ENCODE measurements at regions not wholly inside any gene's neighbourhood (a gene's known extent, or its start where the extent isn't known, plus 50 kb on each side); places are given as distances from the start of the nearest gene placed in this dataset.
"Not testable (repeated sequence)": the region's sequence is repeated elsewhere in the genome, so short reads cannot be mapped to it uniquely, and the experiment has no call there.

DNA sequence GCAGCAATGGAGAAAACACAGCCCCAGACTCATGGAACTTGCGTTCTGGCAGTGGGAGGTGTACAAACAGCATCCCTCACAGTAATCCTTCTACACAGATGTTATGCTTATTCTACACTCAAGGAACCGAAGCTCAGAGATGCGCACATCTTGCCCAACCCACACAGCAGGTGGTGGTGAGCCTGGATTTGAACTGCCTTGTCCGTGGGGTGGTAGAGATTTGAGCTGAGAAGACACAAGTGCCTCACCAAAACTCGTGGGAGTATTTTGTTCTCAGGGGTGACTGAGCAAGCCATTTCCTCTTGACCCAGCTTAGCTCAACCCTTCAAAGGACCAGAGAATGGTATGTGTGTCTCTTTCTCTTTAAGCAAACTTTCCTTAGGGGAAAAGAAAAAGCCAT is 121.8 kb downstream of the NPIPB11 start:
- peak in 1 of 2 donors; percentile 15 for DNase-seq (ENCODE audit: low read depth in 2 of 2)
- not testable (repeated sequence) for H3K4me3 ChIP-seq (replicated peaks in 1 of 2; ENCODE audit: low read depth in 2 of 2, low read length in 2 of 2)

DNA sequence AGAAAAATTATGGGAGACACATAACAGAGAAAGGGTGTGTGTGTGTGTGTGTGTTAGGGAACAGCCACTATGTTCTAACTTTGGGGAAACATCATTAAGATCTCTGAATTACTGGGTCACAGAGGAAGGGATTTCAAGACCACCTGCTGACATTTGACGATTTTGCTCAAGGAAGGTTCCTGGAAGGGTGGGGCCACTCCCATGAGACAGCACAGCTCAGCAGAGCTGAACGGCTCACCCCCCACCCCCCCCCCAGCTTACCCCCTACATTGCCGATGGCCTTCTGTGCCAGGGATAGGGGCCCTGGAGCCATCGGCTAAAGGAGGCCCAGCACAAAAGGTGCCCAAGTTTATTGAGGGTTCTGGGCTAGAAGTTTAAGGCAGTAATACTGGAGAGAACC is 122.4 kb downstream of the NPIPB11 start:
- not testable (repeated sequence) for DNase-seq (ENCODE audit: low read depth in 2 of 2); H3K4me3 ChIP-seq (replicated peaks in 1 of 2; ENCODE audit: low read depth in 2 of 2, low read length in 2 of 2)

DNA sequence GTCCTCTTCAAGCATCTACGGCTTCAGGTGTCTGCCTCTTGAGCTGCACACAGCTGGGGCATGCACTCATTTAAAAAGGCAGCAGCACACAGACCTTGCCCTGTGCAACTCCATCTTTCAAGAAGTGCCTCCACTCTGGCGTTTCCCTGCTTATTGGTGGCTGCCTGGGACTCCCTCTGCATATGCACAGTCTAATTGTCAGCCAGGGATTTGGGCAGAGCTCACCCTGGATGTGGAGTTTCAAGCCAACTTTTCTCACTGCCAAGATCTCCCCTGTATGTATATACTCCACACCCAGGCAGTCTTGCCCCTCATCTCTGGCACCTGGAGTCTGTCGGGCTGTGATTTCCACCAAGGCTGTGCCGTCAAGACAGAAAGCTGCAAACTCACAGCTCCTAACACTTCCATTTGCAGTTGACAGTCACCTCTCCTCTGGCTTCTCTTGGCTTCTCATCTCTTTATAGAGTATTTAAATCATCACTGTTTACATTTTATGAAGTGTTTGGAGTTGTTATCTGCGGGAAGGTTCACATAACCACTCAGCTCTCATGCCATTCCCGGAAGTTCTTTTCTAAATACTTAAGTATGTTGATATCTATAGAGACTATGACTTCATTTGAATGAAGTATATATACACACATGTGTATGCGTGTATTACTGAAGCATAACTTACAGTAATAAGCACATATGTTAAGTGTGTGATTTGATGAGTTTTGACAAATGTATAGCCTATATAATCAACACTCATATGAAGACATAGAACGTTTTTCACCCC is 128.2 kb downstream of the NPIPB11 start:
- not testable (repeated sequence) for H3K4me3 ChIP-seq (replicated peaks in 1 of 2; ENCODE audit: low read depth in 2 of 2, low read length in 2 of 2); DNase-seq (ENCODE audit: low read depth in 2 of 2)

DNA sequence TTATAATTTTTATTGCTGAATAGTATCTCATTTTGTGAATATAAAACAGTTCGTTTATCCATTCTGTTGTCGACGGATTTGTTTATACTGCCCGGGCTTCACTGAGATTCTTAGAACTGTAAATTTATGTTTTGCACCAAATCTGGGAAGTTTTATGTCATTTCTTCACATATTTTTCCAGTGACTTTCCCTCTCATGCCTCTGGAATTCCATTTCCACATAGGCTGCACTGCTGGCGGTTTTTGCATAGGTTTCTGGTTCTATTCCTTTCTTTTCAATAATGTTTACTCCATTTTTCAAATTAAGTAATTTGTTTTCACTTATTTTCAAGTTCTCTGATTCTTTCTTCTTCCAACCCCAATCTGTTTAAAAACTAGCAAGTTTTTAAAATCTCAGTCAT is 130.1 kb downstream of the NPIPB11 start:
- H3K4me3 ChIP-seq (replicated peaks in 1 of 2; ENCODE audit: low read depth in 2 of 2, low read length in 2 of 2): not testable (repeated sequence)
- peak in 1 of 2 donors; percentile 51 for DNase-seq (ENCODE audit: low read depth in 2 of 2)

DNA sequence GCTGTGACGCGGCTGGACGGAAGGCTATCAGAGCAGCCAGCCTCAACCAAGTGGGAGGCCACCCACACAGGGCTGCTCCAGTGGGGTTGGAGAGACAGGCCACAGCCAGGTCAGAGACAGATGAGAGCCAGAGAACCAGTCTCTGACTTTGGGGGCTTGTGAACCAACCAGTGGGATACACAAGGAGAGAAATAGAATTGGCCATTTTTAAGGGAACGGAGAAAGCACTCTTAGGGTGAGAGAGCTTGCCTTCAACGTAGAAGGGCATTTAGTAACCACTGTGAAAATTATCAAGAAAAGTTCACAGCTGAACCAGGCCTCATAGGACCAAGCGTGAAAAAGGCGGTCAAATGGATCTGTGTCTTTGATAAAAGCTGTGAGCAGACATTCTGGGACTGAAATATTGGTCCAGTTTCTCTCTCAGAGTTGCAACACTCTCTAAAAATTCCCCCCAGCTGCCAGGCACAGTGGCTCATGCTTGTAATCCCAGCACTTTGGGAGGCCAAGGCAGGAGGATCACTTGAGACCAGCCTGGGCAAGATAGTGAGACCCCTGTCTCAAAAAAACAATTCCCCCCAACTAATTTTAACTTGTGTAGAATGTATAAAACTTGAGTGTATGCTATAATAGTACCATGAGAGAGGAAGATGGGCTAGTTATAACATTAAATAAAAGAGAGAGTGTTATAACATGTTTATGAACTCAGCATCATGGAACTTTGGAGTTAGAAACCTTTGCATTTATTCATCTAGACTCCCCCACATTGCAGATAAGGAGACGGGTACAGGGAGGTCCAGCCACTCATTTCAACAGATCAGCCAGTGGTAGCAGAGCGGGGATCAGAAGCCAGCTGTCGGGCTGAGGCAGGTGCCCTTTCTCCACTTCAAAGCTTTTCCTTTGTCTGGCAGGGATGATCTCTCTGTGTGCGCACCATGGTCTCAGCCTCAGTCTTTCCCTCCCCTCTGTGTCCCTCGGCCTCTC is 132.2 kb downstream of the NPIPB11 start:
- DNase-seq (ENCODE audit: low read depth in 2 of 2): peak in 1 of 2 donors; percentile 13

DNA sequence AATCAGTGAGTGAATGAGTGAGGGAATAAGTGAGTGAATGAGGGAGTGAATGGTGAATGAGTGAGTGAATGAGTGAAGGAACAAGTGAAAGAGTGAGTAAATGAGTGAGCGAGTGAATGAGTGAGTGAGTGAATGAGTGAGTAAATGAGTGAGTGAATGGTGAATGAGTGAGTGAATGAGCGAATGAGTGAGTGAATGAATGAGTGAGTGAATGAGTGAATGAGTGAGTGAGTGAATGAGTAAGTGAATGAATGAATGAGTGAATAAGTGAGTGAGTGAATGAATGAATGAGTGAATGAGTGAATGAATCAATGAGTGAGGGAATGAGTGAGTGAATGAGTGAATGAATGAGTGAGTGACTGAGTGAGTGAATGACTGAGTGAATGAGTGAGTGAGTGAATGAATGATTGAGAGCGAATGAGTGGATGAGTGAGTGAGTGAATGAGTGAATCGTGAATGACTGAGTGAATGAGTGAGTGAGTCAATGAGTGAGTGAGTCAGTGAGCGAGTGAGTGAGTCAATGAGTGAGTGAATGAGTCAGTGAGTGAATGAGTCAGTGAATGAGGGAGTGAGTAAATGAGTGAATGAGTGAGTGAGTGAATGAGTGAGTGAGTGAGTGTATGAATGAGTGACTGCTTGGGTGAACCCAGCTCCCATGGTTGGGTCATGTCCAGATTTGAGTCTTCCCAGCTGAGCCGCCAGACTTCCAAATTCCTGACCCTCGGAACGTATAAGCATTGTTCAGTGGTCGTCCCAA is 133.0 kb downstream of the NPIPB11 start:
- not testable (repeated sequence) for H3K4me3 ChIP-seq (replicated peaks in 1 of 2; ENCODE audit: low read depth in 2 of 2, low read length in 2 of 2)
- DNase-seq (ENCODE audit: low read depth in 2 of 2): peak in 1 of 2 donors; percentile 68

More for the DNA sequence above, 132.2 kb downstream of the NPIPB11 start:
- H3K4me3 ChIP-seq (replicated peaks in 1 of 2; ENCODE audit: low read depth in 2 of 2, low read length in 2 of 2): not testable (repeated sequence)

DNA sequence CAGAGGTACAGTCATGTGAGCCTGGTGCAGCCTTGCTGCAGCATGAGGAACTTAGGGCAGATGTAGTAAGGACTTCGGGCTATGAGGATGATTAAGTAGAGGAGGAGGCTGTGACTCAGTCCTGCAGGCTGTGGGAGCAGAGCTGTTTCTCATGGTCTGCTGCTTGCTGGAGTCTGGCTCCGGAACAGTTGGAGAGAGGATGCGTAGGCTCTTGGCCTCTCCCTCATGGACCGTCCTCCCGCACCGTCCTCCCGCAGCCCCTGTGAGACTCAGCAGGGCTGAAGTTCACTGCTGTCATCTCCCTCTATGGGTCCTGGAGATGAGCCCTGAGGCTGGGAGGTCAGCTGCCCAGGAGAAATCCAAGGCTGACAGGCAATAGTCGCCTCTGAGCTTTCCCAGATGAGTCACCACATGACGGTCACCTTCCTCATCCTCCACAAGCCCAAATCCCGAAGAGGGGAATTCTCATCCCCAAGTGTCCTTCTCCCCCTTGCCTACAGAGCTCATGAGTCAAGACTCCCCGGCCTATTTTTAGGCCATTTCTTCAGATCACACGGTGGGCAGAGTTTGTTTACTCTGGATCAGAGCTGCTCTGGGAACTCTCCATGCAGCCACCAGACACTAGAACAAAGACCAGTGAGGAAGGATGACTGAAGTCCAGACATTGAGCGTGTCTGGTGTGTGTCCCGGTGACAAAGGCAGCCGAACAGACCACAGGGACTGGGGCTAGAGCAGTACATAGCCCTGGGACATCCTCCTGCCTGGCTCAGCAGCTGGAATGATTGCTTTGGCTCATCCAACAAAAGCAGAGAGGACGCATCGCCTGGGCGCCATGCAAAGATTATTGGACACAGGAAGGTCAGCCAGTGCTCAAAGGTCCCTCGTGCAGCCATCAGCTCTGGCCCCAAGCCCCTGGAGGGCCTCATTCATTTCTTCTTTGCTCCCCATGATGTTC is 134.5 kb downstream of the NPIPB11 start:
- H3K4me3 ChIP-seq (replicated peaks in 1 of 2; ENCODE audit: low read depth in 2 of 2, low read length in 2 of 2): peak overlapping the region in 1 of 2 donors; percentile 14
- peak; percentile 78 to 93 for DNase-seq (ENCODE audit: low read depth in 2 of 2)

DNA sequence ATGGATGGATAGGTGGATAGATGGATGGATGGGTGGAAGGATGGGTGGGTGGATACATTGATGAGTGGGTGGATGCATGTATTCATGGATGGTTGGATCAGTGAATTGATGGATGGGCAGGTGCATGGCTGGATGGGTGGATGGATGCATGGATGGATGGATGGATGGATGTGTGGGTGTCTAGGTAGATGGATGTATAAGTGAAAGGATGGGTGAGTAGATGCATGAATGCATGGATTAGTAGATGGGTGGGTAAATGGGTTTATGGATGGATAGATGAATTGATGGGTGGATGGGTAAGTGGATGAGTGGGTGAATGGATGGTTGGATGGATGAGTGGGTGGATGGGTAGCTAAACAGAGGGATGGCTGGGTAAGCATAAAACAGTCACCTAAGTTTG is 135.6 kb downstream of the NPIPB11 start:
- not testable (repeated sequence) for H3K4me3 ChIP-seq (replicated peaks in 1 of 2; ENCODE audit: low read depth in 2 of 2, low read length in 2 of 2); DNase-seq (ENCODE audit: low read depth in 2 of 2)

DNA sequence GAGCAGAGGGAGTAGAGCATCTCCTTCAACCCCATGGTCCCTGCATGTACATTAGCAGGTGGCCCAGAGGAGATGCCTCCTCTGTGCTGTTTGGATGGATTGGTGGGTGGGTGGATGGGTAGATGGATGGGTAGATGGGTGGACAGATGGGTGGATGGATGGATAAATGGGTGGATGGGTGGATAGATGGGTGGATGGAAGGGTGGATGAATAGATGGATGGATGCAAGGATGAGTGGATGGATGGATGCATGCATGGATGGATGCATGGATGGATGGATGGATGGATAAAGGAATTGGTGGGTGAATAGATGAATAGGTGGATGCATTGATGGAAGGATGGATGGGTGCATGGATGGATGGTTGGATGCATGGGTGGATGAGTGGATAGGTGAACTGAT is 136.5 kb downstream of the NPIPB11 start:
- not testable (repeated sequence) for H3K4me3 ChIP-seq (replicated peaks in 1 of 2; ENCODE audit: low read depth in 2 of 2, low read length in 2 of 2); DNase-seq (ENCODE audit: low read depth in 2 of 2)

DNA sequence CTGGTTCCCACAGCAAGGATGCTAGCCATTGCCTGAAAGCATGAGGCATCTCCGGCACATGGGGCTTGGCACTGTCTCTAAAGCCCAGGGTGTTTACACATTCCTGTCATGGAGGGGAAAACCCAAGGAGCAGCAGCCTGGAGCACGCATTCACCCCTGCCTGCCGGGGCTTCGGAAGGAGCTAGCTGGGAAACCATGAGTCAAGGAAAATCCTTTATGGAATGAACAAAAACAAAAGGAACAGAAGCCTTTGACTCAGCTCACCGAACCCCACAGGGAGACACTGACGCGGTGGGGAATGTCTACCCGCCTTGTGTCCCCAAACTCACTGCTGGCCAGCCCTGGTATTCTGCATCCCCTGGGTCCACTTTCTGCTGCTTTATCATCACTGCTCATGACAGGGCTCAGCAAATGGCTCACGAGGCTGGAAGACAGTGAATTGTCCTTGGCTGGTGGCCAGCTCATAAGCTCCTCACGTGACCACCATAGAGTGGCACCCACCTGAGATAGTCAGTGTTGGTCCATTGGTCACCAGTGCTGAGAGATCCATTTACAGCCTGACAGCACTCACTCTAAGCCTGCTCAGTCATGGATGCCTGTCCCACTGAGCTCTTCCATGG is 137.2 kb downstream of the NPIPB11 start:
- not testable (repeated sequence) for H3K4me3 ChIP-seq (replicated peaks in 1 of 2; ENCODE audit: low read depth in 2 of 2, low read length in 2 of 2)
- peak; percentile 86 to 89 for DNase-seq (ENCODE audit: low read depth in 2 of 2)

DNA sequence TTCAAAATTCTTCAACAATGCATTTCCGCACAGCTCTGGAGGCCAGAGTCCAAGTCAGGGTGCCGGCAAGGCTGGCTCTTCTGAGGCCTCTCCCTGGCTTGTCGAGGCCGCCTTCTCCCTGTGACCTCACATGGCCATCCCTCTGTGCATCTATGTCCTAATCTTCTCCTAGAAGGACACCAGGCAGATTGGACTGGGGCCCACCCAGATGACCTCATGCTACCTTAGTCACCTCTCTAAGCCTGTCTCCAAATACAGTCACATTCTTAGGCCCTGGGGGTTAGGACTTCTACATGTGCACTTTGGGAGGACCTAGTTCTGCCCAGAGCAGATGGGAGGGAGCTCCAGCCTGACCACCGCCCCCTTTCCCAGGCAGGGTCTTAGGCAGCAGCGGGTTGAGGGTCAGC is 137.7 kb downstream of the NPIPB11 start:
- H3K4me3 ChIP-seq (replicated peaks in 1 of 2; ENCODE audit: low read depth in 2 of 2, low read length in 2 of 2): not testable (repeated sequence)
- DNase-seq (ENCODE audit: low read depth in 2 of 2): peak in 1 of 2 donors; percentile 94

DNA sequence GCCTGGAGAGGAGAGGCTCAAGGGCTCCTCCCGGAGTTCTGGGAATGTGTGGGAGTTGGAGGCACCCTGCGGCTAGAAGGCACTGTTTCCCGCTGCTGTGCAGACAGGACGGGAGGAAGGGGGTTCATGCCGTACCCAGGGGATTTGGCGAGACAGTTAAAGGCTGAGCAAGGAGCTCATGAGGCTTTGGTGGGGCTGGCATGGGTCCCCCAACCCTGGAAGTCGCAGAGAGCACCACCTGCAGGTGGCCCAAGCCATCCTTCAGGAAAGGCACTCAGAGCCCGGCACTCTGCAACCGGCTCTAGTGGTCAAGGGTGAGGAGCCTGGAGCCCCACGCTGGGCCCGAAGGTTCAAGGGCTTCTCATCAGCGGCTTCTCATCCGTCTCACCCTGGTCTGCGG is 138.2 kb downstream of the NPIPB11 start:
- not testable (repeated sequence) for H3K4me3 ChIP-seq (replicated peaks in 1 of 2; ENCODE audit: low read depth in 2 of 2, low read length in 2 of 2); DNase-seq (ENCODE audit: low read depth in 2 of 2)

DNA sequence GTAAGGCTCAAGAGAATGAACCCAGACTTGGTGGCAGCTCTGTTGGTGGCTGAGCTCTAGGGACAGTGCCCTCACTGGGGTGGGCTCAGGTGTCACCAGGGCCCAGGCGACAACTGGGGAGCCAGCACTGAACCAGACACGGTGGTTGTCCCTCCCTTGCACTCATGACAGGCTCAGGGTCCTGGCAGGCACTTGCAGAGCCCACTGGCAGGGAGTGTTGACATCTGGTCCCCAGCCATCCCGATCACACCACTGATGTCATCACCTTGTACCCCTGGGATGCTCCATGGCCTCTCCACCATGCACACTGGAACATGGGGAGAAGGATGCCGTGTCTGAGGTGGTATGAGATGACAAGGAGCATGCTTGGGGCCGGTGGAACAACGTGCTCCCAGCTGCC is 138.6 kb downstream of the NPIPB11 start:
- not testable (repeated sequence) for DNase-seq (ENCODE audit: low read depth in 2 of 2); H3K4me3 ChIP-seq (replicated peaks in 1 of 2; ENCODE audit: low read depth in 2 of 2, low read length in 2 of 2)

DNA sequence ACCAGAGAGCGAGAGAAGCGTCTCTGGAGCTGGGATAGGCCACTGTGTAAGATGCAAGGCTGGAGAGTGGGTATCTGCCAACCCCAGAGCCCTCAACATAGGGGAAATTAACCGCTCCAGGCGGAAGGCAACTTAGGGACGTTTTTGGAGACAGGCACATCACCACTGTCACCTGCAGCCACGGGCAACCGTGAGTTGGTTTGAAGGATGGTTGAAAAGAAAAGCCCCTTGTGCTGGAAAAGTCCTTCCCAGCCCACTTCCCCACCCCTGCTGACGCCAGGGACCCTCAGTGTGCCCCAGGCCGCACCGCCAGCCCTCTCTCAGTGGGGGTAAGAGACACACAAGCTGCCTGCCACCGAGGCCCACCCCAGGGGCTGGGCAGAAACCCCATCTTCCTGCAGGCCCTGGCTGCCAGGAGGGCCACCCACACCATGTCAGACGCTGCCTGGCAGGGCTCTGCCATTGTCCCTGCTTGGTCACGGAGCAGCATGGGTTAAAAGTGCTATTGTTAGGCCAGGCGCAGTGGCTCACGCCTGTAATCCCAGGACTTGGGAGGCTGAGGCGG is 139.4 kb downstream of the NPIPB11 start:
- not testable (repeated sequence) for H3K4me3 ChIP-seq (replicated peaks in 1 of 2; ENCODE audit: low read depth in 2 of 2, low read length in 2 of 2); DNase-seq (ENCODE audit: low read depth in 2 of 2)

DNA sequence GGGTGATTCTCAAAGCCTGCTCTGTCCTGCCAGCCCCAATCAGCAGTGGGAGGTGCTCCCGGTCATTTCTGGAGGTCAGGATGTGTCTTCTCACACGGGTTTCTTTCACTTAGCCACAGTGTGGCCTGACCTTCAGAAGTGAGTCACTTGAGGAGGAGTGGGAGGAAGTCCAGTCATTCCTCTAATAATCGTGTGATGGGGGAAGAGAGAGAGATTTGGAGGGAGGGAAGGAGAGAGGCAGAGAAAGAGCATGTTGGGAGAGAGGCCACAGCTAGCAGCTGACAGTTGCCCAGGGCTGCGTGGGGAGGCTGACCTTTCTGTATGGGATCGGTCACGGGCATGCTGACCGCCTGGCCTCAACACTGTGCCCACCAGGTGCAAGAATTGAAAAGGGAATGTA is 139.9 kb downstream of the NPIPB11 start:
- peak; percentile 89 to 95 for DNase-seq (ENCODE audit: low read depth in 2 of 2)

DNA sequence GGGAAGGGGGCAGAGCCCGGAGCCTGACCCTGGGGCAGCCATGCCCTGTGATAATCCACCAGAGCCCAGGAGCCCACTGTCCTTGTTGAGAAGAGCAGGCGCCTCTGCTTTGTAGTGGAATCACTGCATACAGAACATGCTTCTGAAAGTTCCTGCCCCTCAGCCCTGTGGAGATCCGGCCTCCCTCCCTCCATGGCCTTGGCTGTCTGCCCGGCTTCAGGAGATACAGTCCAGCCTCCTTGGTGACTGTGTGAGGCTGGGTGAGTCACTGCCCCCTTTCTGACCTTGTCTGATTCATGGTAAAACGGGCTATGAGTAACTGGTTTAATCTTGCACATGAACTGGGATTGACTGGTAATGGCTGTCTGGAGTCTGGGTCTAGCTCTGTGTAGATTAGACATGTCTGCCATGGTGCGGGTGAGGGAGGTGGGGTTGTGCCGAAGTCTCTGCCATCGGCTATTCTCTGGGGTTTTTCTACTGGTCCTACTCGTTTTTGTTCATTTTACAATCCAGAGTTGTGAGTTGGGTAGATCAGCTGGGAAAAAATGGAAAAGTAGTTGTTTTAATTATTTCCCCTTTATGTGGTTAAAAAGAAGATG is 141.2 kb downstream of the NPIPB11 start:
- DNase-seq (ENCODE audit: low read depth in 2 of 2): peak; percentile 98
- H3K4me3 ChIP-seq (replicated peaks in 1 of 2; ENCODE audit: low read depth in 2 of 2, low read length in 2 of 2): not testable (repeated sequence)

More for the DNA sequence above, 139.9 kb downstream of the NPIPB11 start:
- H3K4me3 ChIP-seq (replicated peaks in 1 of 2; ENCODE audit: low read depth in 2 of 2, low read length in 2 of 2): not testable (repeated sequence)
